Renal cortex interstitium (tissue), 11 donors: ENCODE measurements at regions not wholly inside any gene's neighbourhood (a gene's known extent, or its start where the extent isn't known, plus 50 kb on each side); places are given as distances from the start of the nearest gene placed in this dataset.

Experiments used
- DNase-seq, 11 donors: peaks; one replicate each; pipeline ENCODE4 v3.0.0-alpha.2; 2013; ENCODE audit warnings: low read depth in 9 of 11, low spot score in 4 of 11; ENCODE audit errors: extremely low read depth in 1 of 11

GRCh38 chr16:51683882-51684281 is 532.8 kb upstream of the SALL1 start:
- no peak for DNase-seq

GRCh38 chr16:51682905-51683304 is 531.8 kb upstream of the SALL1 start:
- no peak for DNase-seq

GRCh38 chr16:51674615-51675014 is 523.5 kb upstream of the SALL1 start:
- no peak for DNase-seq

DNA sequence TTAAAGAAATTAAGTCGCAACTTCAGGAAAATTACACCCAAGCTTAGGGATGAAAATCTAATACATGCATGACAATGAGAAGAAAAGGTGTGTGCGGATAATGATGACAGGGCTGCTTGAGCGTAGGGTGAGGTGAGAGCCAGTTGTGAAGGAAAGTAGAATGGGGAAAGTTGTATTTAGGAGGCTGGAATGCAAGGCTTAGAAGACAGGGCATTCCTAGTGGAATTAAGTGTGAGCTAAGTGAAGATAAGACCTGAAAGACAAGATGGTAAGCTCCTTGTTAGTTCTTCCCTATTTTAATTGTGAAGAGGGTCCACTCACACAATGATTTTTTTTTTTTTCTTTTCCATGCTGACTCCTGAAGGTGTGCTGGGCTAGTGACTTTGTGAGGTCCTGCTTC is 519.5 kb upstream of the SALL1 start:
- no peak for DNase-seq

- no peak for DNase-seq
Measured at GRCh38 chr16:51666821-51667220, 515.8 kb upstream of the SALL1 start.

DNA sequence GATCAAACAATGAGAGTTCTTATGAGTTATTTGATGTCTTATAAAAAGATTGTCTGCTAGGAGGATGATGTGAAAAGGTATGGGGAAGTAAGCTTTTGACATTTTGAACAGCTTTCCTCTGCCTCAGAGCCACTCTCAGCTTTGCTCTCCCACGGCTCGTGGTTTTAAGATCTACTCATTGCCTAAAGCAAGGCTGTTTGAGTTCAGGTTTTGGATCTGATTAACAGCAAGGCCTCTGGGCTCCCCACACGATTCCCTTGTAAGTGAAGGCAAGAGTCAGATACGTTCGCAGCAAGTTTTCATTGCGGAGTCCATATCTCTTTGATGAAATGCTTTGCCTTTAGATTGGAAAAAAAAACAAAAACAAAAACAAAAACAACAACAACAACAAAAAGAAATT is 515.0 kb upstream of the SALL1 start:
- DNase-seq: no peak

DNA sequence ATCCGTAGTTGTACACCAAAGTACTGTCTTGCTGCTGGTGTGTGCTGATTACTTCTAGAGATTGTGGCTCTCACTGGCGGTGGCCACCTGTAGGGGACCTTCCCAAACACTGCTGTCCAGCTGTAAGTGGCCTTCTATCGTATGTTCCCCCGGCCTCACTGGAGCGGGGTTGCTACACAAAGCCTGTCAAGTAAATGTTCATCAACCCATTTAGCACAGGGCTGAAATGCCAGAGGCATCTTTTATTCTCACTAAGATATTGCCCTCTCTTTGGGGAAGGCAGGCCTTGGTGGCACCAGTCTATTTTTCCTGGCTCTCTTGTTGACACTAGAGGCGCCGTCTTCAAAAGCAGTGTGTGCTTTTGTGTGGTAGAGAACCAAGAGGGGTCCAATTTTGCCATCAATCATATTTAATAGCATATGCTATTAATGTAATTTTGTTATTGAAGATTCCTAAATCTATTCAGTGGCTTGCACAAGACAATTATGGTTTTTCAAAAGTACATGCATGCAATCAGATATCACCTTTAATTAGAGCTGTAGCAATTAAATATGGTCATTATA is 514.4 kb upstream of the SALL1 start:
- DNase-seq: no peak

GRCh38 chr16:51658531-51658930 is 507.5 kb upstream of the SALL1 start:
- no peak for DNase-seq

- DNase-seq: no peak
Measured at GRCh38 chr16:51657848-51658247, 506.8 kb upstream of the SALL1 start.

DNA sequence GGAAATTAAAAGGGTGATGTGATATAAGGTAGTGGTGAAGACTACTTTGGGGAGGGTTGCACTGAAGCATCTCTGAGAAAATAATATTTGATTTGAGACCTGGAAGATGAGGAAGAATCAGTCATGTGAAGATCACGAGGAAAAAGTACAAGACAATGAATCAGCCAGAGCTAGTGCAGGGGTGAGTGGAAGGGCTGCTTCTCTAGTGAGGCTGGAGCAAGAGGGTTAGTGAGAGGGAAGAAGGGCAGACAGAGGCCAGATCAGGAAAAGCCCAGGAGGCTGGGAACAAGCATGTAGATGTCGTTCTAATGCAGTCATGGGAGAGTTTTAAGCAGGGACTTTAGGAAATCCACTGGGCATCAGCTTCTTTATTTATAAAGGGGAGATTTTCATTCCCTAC is 504.2 kb upstream of the SALL1 start:
- DNase-seq: no peak

GRCh38 chr16:51651061-51651466 is 500.0 kb upstream of the SALL1 start:
- peak in 2 of 11 donors; percentile 13 to 14 for DNase-seq

GRCh38 chr16:51649631-51650030 is 498.6 kb upstream of the SALL1 start:
- no peak for DNase-seq

GRCh38 chr16:51648526-51648925 is 497.5 kb upstream of the SALL1 start:
- DNase-seq: no peak

GRCh38 chr16:51641191-51641765 is 490.2 kb upstream of the SALL1 start:
- DNase-seq: no peak

- DNase-seq: no peak
Measured at GRCh38 chr16:51640196-51640595, 489.1 kb upstream of the SALL1 start.

GRCh38 chr16:51638339-51639135 is 487.5 kb upstream of the SALL1 start:
- DNase-seq: no peak

- DNase-seq: no peak
Measured at GRCh38 chr16:51637770-51638094, 486.7 kb upstream of the SALL1 start.

GRCh38 chr16:51636920-51637769 is 486.1 kb upstream of the SALL1 start:
- DNase-seq: no peak

- no peak for DNase-seq
Measured at GRCh38 chr16:51635181-51635580, 484.1 kb upstream of the SALL1 start.

DNA sequence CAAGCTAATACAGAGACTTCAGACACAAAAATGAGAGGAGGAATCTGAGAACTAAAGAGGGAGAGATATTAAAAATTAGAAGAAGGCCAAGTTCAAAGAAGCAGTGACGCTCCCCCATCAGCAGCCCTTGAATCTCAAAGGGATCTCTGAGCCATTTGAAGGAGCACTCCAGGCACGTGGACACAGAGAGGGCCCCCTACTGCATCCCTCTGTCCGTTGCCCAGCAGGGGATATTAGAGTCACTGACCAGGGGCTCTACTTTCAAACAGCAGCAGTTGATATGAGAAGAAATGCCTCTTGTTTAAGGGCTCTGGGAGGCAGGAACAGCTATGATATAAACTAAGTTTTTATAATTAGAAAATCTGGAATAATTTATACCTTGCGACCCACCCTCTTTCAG is 479.0 kb upstream of the SALL1 start:
- no peak for DNase-seq
